ENCODE measurements at regions not wholly inside any gene's neighbourhood (a gene's known extent, or its start where the extent isn't known, plus 50 kb on each side); places are given as distances from the start of the nearest gene placed in this dataset.

GRCh38 chr6:166757232-166758135 is 130.4 kb upstream of the RPS6KA2 start:
- no peak overlapping the region for H3K9ac ChIP-seq (ENCODE audit: extremely low read depth, insufficient read length, low read length)
- H3K27me3 ChIP-seq (ENCODE audit: insufficient read depth, low read length) = no peaks in the 10 kb centered on the region
- Mint-ChIP-seq H3K9me3 (no peaks in the 10 kb centered on the region), H3K36me3 (ENCODE audit: insufficient read depth in 1 of 3, low read depth in 3 of 3) (no peaks in the 10 kb centered on the region), H3K27me3 (ENCODE audit: low read depth) (peaks cover 22% of the 10 kb centered on the region), H3K4me1 (peaks cover 38 to 53% of the 10 kb centered on the region in 2 experiments), H3K4me3 (peak overlapping the region in 1 of 2 experiments; percentile 63; a peak in 2 of 5 replicates), H3K27ac (peak overlapping the region in 1 of 3 experiments; percentile 95; a peak in 2 of 7 replicates)
- H4K8ac ChIP-seq (replicated peaks; ENCODE audit: insufficient read length, low read depth, low read length) = no peak overlapping the region
- H2BK12ac ChIP-seq (ENCODE audit: insufficient read length, low read depth, low read length) = no peak overlapping the region
- H3K23me2 ChIP-seq (ENCODE audit: insufficient read length, low read depth, low read length, poor library complexity, severe bottlenecking) = no peaks in the 10 kb centered on the region
- H3K56ac ChIP-seq (ENCODE audit: insufficient read length, low read depth, low read length) = no peak overlapping the region
- H4K91ac ChIP-seq (ENCODE audit: insufficient read length, low read depth, low read length) = no peak overlapping the region
- H4K20me1 ChIP-seq (ENCODE audit: control insufficient read depth, insufficient read depth, insufficient read length) = no peaks in the 10 kb centered on the region
- H3K4me2 ChIP-seq (ENCODE audit: insufficient read depth, insufficient read length, low read length) = no peak overlapping the region
- H2BK15ac ChIP-seq (ENCODE audit: low read depth, low read length) = no peak overlapping the region
- H3K9me3 ChIP-seq (ENCODE audit: control insufficient read depth, low read depth, low read length) = no peaks in the 10 kb centered on the region
- no peak overlapping the region for H3K14ac ChIP-seq (ENCODE audit: insufficient read depth, low read length)
- H3K27ac ChIP-seq (ENCODE audit: insufficient read length, low read depth, low read length) = no peak overlapping the region
- no CpG with 5 or more reads among the region's 24 CpGs for WGBS (ENCODE audit: extremely low coverage, insufficient read length, low lambda C conversion rate)
- no peaks in the 10 kb centered on the region for H3K79me2 ChIP-seq (ENCODE audit: insufficient read depth, low read length)
- no peak overlapping the region for H2BK20ac ChIP-seq (ENCODE audit: low read depth, low read length, poor library complexity, severe bottlenecking)
- H3K79me1 ChIP-seq (ENCODE audit: insufficient read depth, low read depth, low read length, poor library complexity, severe bottlenecking) = no peaks in the 10 kb centered on the region
- no peak overlapping the region for H3K18ac ChIP-seq (ENCODE audit: insufficient read length, low read depth, low read length)
- no peaks in the 10 kb centered on the region for H3K4me1 ChIP-seq (ENCODE audit: insufficient read depth, low read length)
- H2BK120ac ChIP-seq (ENCODE audit: low read depth, low read length, poor library complexity, severe bottlenecking) = no peak overlapping the region
- no peak overlapping the region for H3T11ph ChIP-seq (ENCODE audit: low read length)
- no peak for TF ChIP-seq CTCF (conservative IDR thresholded peaks at IDR 0.05)
- H3K23ac ChIP-seq (ENCODE audit: insufficient read length, low read depth, low read length) = no peak overlapping the region
- no peak overlapping the region for H3K4ac ChIP-seq (ENCODE audit: low read depth, low read length)
- DNase-seq = no peak
- H2BK5ac ChIP-seq (ENCODE audit: insufficient read length, low read length) = no peak overlapping the region
- H4K5ac ChIP-seq (ENCODE audit: insufficient read length, low read depth, low read length) = no peak overlapping the region
- no peak overlapping the region for H2AFZ ChIP-seq (ENCODE audit: low read length)
- no peak overlapping the region for H2AK5ac ChIP-seq (ENCODE audit: insufficient read length, low read length)

Data from H9 (cell line).